AML-193 (cell line): ENCODE measurements at regions not wholly inside any gene's neighbourhood (a gene's known extent, or its start where the extent isn't known, plus 50 kb on each side); places are given as distances from the start of the nearest gene placed in this dataset.
A peak's percentile ranks its signal among the peaks of the same experiment; 100 is the strongest.

ENCODE experiments used
- DNase-seq, 2 experiments: peaks; one replicate each; lab custom pipeline; 2025; lab: John Stamatoyannopoulos, UW

DNA sequence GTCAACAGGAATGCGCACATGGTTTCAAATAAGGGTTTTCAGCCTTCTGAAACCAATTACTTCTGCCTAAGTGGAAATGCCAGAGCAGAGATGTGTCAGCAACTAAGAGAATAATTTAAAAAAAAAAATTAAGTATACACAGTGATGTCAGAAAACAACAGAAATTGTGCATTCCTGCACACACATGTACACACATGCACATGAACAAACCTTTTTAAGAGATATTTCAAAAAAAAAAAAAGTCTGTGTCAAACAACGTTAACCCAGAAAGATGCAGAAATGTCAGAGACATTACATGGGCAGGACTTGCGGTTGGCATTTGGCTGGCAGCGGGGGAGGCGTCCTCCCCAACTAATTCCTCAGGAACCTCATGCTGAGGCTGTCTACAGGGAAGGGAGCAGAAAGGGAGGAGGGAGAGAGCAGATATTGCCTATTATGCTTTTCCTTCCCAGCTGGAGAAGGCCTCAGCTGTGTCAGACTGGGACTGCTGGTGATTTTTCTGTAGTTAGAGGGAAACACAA is 536.9 kb upstream of the WWC1 start:
- no peak for DNase-seq

DNA sequence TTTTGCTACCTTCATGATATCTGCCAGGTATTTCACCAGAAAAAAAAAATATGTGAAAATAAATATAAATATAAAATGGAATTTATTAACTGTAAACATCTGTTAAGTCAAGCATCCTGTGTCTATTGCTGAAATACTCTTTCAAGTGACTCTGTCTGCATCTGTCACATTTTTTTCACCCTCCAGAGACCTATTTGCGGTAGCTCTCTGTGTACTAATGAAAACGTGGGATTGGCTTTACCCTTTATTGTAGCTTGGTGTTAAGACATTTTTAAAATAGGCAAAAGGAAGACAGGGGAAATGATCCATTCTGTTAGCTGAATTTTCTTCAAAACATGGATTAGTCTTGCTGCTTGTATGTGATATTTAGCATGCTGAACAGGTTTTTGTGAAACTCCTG is 536.0 kb upstream of the WWC1 start:
- no peak for DNase-seq

DNA sequence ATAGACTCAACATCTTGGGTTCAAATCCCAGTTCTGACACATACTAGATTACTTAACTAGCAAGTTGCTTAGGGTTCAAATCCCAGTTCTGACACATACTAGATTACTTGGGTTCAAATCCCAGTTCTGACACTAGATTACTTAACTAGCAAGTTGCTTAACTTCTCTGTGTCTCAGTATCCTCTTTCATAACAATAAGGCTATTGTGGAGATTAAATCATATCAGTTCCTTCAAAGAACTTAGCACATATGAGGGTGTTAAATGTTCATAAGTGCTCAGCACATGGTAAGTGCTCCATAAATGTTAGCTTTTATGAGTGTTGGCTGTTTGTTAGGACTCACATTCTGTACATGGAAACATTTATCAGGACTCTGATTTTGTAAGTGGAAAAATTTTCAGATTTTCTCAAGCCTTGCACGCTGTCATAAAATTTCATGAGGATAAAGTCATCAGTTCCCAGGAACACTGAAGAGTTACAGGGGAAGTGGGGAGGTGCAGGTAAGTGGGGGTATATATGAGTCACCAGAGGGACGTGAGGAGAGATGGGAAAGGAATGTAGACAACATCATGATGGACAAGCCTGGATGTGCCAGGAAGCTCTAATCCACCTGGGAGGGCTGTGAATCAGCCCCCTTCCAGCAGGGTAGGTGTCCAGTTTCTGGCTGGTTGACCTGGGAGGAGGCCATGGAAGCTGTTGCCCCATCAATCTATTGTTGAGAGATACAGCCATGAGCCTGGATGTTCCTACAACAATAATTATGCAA is 532.2 kb upstream of the WWC1 start:
- no peak for DNase-seq

DNA sequence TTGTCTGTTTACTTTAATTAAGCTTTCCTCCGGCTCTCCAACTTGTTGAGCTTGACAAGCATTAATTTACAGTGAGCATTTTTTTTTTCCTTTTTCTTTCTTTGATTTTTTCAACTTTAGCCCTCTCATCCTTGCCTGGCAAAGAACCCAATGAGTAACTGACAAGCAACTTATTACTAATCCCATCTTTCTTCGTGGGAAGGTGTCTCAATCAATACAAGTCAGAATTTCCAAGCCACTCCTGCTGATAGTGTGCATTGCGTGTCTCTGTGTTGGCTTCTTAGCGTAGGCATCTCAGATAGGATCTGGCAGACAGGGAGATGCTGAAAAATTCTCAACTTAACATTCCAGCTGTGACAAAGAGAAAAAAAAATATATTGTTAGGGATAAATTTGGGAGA is 527.7 kb upstream of the WWC1 start:
- DNase-seq, result no peak

DNA sequence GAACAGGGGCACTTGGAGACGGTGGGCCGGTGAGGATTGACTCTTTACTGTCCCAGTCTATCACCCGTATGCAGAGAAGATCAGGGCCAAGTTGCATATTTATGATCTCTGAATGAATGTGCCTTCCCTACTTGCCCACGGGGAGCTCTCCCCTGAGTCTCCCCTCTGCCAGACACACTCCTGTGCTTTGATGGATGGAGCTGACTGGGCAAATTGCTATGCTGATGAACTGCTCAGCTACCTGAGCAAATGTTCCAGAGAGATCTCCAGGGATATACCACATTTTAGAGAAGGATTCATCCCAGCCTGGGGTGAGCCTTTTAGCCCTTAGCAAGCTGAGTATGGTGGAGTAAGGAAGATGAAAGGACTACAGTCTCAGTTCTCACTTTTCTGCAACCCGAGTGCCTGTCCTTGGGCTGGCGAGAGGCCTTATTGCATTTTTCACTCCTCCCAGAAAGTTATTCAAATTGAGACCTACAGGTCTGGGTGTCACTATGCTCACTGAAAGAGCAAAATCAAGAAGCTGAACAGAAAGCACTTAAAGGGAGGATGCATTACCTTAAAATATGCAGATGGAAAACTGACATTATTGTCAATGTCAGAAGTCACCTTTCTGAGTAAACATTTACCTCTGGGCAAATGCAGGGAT is 526.7 kb upstream of the WWC1 start:
- no peak for DNase-seq

DNA sequence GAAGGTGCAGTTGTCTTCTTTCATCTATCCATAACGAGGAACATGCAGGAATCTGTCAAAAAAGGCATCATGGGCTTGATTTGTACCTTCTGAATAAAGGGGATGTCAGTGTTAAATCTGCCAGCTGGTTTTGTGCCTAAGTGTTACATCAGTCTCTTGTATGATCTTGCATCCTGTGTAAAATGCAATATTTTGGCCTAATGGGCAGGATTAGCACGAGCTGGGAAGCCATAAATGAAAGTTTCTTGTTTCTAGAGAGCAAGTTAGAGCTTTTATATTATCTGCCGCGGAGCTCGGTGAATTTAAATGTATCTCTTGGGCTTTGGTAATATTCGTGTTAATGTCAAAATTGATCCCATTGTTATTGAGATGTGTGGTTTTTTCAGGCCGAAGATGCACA is 526.1 kb upstream of the WWC1 start:
- DNase-seq, result no peak

DNA sequence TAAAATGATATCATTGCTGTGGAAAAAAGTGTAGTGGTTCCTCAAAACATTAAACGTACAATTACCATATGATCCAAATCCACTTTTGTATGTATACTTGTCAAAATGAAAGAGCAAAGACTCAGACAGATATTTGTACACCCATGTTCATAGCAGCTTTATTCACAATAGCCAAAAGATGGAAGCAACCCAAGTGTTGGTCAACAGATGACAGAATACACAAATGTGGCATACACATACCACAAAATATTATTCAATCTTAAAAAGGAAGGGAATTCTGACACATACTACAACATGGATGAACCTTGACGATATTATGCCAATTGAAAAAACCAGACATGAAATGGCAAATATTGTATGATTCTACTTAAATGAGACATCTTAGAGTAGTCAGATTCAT is 524.5 kb upstream of the WWC1 start:
- DNase-seq, result no peak

DNA sequence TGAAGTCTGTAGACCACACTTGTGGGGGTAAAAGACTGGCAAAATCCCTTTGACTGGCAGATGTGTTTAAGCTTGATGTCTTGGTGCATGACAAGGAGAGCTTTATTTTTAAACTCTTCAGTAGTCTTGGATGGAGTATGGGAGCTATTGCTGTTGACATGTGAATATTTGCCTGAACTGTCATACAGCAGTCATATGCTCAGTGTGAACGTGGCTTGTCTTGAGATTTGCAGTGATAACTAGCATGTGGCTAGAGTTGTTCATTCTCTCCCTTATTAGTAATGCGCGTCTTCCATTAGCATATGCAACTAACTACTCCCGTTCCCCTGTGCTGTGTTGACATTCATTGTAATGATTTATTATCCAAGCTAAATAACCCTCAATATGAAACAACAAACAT is 523.6 kb upstream of the WWC1 start:
- no peak for DNase-seq

DNA sequence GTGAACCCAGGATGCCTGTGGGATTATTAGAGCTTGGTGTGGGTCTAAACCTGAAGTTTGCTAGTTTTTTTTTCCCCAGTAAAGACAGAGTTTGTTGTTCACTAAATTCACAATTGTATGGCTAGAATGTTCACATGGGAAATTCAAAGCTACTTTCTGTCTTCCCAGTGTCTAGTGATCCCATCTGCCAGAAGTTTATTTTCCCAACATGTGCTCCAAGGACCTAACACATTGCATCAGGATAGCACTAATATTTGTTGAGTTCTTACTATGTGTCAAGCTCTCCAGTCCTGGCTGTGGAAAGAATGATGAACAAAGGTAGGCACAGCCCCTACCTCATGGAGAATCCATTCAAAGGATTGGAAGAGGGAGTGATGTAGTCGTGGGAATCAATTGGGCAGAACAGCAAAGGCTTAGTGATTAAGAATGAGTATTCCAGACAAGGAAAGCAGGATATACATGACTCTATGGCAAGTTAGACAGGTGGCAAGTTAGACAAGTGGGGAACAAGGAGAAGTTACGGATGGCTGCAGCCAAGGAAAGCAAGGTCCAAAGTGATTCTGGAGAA is 521.5 kb upstream of the WWC1 start:
- DNase-seq, result no peak

DNA sequence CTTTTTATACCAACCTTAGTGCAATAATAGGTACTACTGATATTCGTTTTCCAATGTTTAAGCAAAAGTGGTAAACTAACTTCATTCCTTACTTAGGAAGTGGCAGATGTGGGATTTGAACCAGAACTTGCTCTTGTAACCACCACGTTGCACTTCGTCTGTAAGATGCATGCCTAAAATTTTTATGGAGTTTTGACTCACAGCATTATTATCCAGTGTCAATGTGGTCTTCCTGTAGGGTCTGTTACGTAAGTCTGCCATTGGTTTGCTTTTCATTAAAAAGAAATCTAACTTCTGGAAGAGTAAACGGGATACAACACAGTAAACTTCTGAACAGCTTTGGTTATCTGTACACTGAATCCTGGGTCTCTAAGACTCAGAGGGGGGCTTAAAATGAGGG is 521.0 kb upstream of the WWC1 start:
- DNase-seq, result no peak

DNA sequence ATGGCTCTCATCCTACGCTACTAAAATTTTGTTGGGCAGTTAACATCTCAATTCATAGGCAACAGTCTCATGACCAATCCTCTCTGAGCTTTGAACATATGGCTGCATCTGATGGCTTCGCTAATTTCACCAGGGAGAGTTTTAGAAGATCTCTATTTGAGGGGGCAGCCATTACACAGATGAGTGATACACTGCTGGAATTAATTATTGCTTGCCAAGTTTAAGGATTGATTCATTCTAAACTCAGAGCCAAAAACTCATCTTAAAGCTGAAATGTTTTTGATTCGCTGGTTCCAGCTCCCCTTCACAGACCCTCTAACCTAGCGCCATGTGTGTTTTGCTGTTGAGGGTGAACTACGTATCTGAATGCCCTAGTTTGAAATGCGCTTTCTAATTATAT is 519.9 kb upstream of the WWC1 start:
- no peak for DNase-seq

DNA sequence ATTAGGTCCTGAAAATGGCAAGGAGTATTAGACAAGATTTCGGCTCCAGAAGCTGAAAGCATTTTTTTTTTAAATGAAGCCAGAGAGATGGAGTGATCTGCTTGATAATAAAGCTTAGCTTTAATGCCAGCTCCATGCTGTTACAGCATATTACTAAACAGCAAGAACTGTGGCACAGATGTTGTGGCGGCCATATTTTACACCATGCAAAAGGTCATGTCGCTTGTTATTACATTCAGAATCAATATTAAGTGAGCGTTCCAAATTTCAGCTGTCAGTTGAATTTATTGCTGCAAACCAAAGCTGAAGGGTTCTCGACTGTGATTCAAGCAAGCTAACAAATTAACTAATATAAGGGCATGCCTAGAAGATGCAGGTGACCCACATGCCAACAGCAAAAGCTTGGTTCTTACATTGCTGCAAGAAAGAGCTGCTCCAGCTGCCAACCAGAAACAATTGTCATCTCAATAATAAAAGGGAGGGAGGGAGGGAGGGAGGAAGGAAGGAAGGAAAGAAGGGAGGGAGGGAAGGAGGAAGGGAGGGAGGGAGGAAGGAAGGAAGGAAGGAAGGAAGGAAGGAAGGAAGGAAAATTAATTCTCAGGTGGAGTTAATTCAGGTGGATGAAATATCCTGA is 517.7 kb upstream of the WWC1 start:
- DNase-seq, result no peak

DNA sequence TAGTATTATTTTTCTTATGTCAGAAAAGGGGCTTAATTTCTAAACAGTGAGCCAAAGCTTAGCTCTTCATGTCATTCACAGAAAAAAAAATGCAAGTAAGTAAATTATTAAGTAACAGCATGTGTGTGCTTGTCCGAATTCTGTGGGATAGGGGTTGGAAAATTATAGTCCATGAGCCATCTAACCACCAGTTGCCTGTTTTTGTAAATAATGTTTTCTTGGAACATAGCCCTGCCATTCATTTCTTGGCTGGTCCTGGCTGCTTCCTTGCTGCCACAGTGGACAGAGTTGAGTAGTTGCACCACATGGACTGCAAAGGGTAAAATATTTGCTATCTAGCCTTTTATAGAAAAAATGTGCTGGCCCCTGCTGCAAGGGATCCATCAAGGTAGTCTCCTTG is 513.7 kb upstream of the WWC1 start:
- no peak for DNase-seq

DNA sequence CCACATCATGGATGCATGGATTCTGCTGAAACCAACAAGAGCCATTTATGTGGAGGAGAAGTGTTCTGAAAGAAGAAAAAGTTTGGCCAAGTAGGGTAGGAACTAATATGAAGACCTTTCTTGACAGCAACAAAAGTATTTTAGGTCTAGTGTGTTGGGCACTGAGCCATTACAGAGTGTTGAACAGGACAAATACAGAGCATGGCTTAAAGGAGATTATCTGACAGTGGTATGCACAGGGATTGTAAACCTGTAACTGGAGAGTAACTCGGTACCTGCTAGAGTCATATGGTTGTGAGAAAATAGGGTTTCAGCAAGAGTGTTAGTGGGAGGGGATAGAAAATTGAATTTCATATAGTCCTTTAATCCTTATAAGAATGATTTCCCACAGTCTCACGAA is 513.2 kb upstream of the WWC1 start:
- no peak for DNase-seq

DNA sequence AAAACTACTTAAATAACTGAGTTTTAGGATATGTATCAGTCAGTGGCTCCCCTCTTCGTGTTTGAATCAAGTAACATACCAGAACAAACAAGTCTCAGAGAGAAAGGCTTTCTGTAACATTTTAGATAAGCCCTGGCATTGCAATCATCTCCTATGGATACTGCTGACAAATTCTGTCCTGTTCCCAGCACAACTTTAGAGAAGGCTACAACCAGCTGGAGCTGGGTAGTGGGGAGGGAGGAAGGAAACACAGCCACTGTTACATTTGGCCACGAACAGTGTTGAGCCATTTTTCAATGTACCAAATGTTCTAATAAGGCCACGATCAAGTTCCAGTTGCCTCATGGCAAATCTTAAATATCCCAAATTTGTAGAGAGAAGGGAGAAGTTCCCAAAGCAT is 511.8 kb upstream of the WWC1 start:
- DNase-seq, result no peak

DNA sequence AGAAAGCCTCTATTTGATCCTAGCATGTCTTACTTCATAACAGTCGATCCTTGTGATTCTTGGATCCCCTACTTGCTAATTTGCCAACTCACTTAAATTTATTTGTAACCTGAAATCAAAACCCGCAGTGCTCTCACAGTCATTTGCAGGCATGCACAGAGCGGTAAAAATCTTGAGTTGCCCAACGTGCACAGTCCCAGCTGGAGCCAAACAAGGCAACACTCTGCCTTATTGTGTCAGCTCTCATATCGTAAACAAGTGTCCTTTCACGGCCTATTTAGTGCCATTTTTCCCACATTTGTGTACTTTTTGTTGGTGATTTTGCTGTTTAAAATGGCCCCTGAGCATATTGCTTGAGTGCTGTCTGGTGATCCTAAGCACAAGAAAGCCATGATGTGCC is 511.3 kb upstream of the WWC1 start:
- no peak for DNase-seq

DNA sequence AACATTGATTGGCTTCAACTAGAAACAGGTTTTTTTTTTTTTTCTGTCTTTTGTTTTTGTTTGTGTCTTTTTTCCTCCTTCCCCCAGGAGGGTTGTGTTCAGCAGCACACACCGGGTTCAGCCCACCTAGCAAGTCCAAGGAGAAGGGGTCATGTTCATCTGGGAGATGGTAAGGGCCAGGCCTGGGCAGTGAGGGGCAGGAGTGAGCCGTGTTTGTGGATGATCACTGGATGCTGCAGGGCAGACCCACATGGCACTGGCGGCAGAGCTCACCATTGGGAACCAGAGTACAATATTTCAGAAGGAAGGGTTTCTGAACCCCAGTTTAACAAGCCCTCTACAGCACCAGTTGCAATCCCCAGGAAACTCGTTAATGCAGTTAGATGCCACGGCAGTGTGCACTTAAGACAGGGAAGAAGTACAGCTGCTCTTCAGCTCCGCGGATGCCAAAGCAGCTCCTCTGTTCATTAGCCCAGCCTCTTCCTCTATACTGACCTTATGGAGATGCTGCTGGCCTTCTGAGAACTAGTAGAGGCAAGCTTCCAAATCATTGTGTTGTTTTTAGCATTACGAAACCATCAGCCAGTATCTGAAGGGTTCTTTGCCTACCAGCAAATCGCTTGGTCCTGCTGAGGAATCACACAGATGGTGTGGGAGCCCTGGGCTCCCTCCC is 508.2 kb upstream of the WWC1 start:
- no peak for DNase-seq

DNA sequence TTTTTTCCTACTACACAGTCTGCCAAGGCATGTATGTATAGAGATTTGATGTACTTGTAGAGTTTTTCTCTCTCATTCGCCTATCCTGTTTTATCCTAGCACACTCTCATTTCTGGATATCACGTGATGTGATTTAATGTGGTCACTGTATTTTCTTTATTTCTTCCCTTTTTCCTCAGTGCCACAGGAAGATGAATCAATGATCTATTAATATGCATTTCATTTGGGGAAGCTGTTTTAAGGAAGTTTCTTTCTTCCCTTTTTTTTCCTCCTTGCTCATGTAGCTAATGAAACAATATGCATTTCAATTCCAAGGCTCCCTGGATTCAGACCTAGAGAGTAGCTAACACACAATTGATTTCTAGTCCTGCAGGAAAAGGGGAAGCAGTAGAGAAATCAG is 506.3 kb upstream of the WWC1 start:
- peak; percentile 36 to 38 for DNase-seq

DNA sequence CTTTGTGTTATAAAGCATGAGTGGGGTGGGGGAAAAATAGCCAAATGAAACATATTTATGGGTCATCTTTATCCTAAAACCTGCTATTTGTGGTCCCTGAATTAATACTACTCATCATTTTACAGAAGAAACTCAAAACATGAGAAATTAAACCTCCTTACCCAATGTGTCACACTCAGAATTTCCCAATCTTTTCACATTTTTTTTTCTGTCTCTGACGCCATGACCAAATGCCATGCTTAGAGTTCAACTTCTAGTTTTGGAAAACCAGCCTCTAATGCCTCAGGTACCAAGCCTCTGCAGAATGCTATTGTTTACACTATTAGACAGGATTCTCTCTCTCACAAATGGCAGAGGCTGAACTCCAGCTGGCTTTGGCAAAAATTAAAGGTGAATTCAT is 505.5 kb upstream of the WWC1 start:
- no peak for DNase-seq

DNA sequence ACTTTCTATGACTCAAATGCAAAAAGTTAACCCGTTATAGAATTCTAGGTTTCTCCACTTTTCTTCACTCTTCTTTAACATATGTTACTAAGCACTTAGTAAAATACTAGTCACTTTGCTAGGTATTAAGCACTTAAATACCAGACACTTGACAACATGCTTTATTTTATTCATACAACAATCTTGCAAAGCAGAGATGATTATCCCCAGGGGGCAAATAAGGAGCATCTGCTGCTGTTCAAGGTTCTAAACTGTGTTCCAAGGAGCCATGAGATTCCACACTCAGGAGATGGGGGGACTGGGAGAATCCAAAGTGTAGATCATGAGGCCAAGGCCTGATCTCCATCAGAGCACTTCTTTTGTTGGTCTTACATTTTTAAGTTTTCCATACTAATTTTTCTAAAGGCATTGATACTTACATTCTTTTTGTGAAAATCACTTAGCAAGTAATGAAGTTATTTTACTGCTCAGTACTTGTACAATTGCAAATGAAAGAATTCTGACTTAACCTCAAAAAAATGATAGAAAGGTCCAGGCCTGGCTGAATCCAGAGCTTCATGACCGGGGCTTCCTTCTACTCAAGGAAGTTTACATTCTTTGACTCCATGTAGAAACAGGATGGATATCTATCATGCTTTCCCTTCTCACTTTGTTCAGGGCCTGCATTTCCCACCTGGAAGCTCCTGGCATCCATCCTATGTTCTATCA is 504.4 kb upstream of the WWC1 start:
- no peak for DNase-seq

DNA sequence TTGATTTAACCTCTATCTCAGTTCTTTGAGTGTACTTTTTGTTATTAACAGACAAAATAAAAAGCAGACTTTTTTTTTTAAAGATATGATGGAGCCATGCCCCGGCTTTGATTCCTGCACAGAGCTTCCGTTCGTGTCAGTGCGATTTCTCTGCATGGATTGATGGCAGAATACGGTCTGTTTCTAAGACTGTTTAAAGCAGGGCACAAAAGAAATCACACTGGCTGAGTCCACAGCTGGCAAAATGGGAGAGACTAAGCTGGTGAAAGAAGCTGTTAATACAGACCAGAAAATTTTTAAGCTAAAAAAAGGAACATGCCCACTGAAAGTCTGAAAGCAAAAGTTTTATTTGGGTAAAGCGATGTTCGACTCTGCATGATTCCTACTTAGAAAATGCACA is 501.4 kb upstream of the WWC1 start:
- DNase-seq, result no peak
